ENCODE measurements at regions not wholly inside any gene's neighbourhood (a gene's known extent, or its start where the extent isn't known, plus 50 kb on each side); places are given as distances from the start of the nearest gene placed in this dataset.

GRCh38 chr18:22822024-22822423 lies 111.1 kb upstream of the RBBP8 start:
- H3K4me2 ChIP-seq (ENCODE audit: insufficient read depth, low read length, poor library complexity, severe bottlenecking), result no peak overlapping the region
- no peak overlapping the region for H3K27ac ChIP-seq (replicated peaks; ENCODE audit: low read length)
- no peak overlapping the region for H2AFZ ChIP-seq (ENCODE audit: low read length)
- H3K4ac ChIP-seq (ENCODE audit: low read length), result no peak overlapping the region
- no peaks in the 10 kb centered on the region for H3K36me3 ChIP-seq (replicated peaks in 1 of 2; ENCODE audit: control insufficient read depth in 2 of 2, insufficient read depth in 2 of 2, low read length in 2 of 2)
- no peaks in the 10 kb centered on the region for H3K79me1 ChIP-seq (ENCODE audit: low read depth, low read length)
- H3K18ac ChIP-seq (ENCODE audit: low read length), result no peak overlapping the region
- H2BK15ac ChIP-seq (ENCODE audit: low read length), result no peak overlapping the region
- H3K9me3 ChIP-seq (replicated peaks in 1 of 2; ENCODE audit: control insufficient read depth in 2 of 2, insufficient read depth in 1 of 2, low read depth in 1 of 2, low read length in 2 of 2), result no peaks in the 10 kb centered on the region
- no peak overlapping the region for H3K4me3 ChIP-seq (ENCODE audit: low read length in 2 of 2)
- DNase-seq (ENCODE audit: low spot score), result peak; percentile 65
- H2AK5ac ChIP-seq (ENCODE audit: low read depth, low read length), result no peak overlapping the region
- WGBS, 2 donors (ENCODE audit: extremely low coverage in 2 of 2, insufficient read length in 2 of 2, insufficient replicate concordance in 1 of 2), result no CpG with 5 or more reads among the region's 3 CpGs
- peaks cover 0 to 50% (median 0%) of the 10 kb centered on the region in 3 experiments for H3K27me3 ChIP-seq (ENCODE audit: control insufficient read depth in 3 of 3, insufficient read depth in 3 of 3, low read depth in 1 of 3, low read length in 3 of 3)
- H2BK120ac ChIP-seq (ENCODE audit: low read depth, low read length), result no peak overlapping the region
- no peak overlapping the region for H3K14ac ChIP-seq (ENCODE audit: low read length)
- H2BK12ac ChIP-seq (ENCODE audit: low read length), result no peak overlapping the region
- no peak overlapping the region for H3K9ac ChIP-seq (ENCODE audit: low read depth, low read length, poor library complexity)
- H4K8ac ChIP-seq (ENCODE audit: low read depth, low read length), result no peak overlapping the region
- no peak overlapping the region for H4K91ac ChIP-seq (ENCODE audit: low read depth, low read length, poor library complexity)
- peaks cover 0 to 10% of the 10 kb centered on the region in 2 donors for H3K4me1 ChIP-seq (ENCODE audit: control insufficient read depth in 2 of 2, insufficient read depth in 1 of 2, low read depth in 1 of 2, low read length in 2 of 2)
- no peak overlapping the region for H3K23ac ChIP-seq (ENCODE audit: low read depth, low read length, poor library complexity)
- H2BK5ac ChIP-seq (ENCODE audit: low read length), result no peak overlapping the region

- Histone ChIP-seq H2BK15ac (ENCODE audit: low read length) (no peak overlapping the region), H3K27me3 (ENCODE audit: control insufficient read depth in 3 of 3, insufficient read depth in 3 of 3, low read depth in 1 of 3, low read length in 3 of 3) (peaks cover 0 to 46% (median 0%) of the 10 kb centered on the region in 3 experiments), H4K91ac (ENCODE audit: low read depth, low read length, poor library complexity) (no peak overlapping the region), H2BK120ac (ENCODE audit: low read depth, low read length) (no peak overlapping the region), H3K9ac (ENCODE audit: low read depth, low read length, poor library complexity) (no peak overlapping the region), H3K27ac (replicated peaks; ENCODE audit: low read length) (no peak overlapping the region), H3K4me3 (ENCODE audit: low read length in 2 of 2) (no peak overlapping the region), H2AFZ (ENCODE audit: low read length) (no peak overlapping the region), H3K9me3 (replicated peaks in 1 of 2; ENCODE audit: control insufficient read depth in 2 of 2, insufficient read depth in 1 of 2, low read depth in 1 of 2, low read length in 2 of 2) (no peaks in the 10 kb centered on the region), H3K4me2 (ENCODE audit: insufficient read depth, low read length, poor library complexity, severe bottlenecking) (no peak overlapping the region), H2BK5ac (ENCODE audit: low read length) (no peak overlapping the region), H3K36me3 (replicated peaks in 1 of 2; ENCODE audit: control insufficient read depth in 2 of 2, insufficient read depth in 2 of 2, low read length in 2 of 2) (no peaks in the 10 kb centered on the region), H2AK5ac (ENCODE audit: low read depth, low read length) (no peak overlapping the region), H4K8ac (ENCODE audit: low read depth, low read length) (no peak overlapping the region), H3K79me1 (ENCODE audit: low read depth, low read length) (no peaks in the 10 kb centered on the region), H3K18ac (ENCODE audit: low read length) (no peak overlapping the region), H3K4me1 (ENCODE audit: control insufficient read depth in 2 of 2, insufficient read depth in 1 of 2, low read depth in 1 of 2, low read length in 2 of 2) (peaks cover 0 to 10% of the 10 kb centered on the region in 2 donors), H3K4ac (ENCODE audit: low read length) (no peak overlapping the region), H3K14ac (ENCODE audit: low read length) (no peak overlapping the region), H3K23ac (ENCODE audit: low read depth, low read length, poor library complexity) (no peak overlapping the region), H2BK12ac (ENCODE audit: low read length) (no peak overlapping the region)
- no peak for DNase-seq (ENCODE audit: low spot score)
- no CpG with 5 or more reads among the region's 3 CpGs for WGBS, 2 donors (ENCODE audit: extremely low coverage in 2 of 2, insufficient read length in 2 of 2, insufficient replicate concordance in 1 of 2)
Observed at GRCh38 chr18:22822841-22823508, 110.2 kb upstream of the RBBP8 start.

GRCh38 chr18:22826726-22827125 lies 106.4 kb upstream of the RBBP8 start:
- Histone ChIP-seq H2BK5ac (ENCODE audit: low read length) (no peak overlapping the region), H3K36me3 (replicated peaks in 1 of 2; ENCODE audit: control insufficient read depth in 2 of 2, insufficient read depth in 2 of 2, low read length in 2 of 2) (no peaks in the 10 kb centered on the region), H3K4me2 (ENCODE audit: insufficient read depth, low read length, poor library complexity, severe bottlenecking) (no peak overlapping the region), H2AFZ (ENCODE audit: low read length) (no peak overlapping the region), H3K27me3 (ENCODE audit: control insufficient read depth in 3 of 3, insufficient read depth in 3 of 3, low read depth in 1 of 3, low read length in 3 of 3) (peaks cover 0 to 48% (median 0%) of the 10 kb centered on the region in 3 experiments), H3K9me3 (replicated peaks in 1 of 2; ENCODE audit: control insufficient read depth in 2 of 2, insufficient read depth in 1 of 2, low read depth in 1 of 2, low read length in 2 of 2) (no peaks in the 10 kb centered on the region), H4K91ac (ENCODE audit: low read depth, low read length, poor library complexity) (no peak overlapping the region), H3K27ac (replicated peaks; ENCODE audit: low read length) (no peak overlapping the region), H3K23ac (ENCODE audit: low read depth, low read length, poor library complexity) (no peak overlapping the region), H2BK15ac (ENCODE audit: low read length) (no peak overlapping the region), H3K4me1 (ENCODE audit: control insufficient read depth in 2 of 2, insufficient read depth in 1 of 2, low read depth in 1 of 2, low read length in 2 of 2) (peaks cover 1 to 5% of the 10 kb centered on the region in 2 donors), H4K8ac (ENCODE audit: low read depth, low read length) (no peak overlapping the region), H2BK120ac (ENCODE audit: low read depth, low read length) (no peak overlapping the region), H3K18ac (ENCODE audit: low read length) (no peak overlapping the region), H3K79me1 (ENCODE audit: low read depth, low read length) (no peaks in the 10 kb centered on the region), H2AK5ac (ENCODE audit: low read depth, low read length) (no peak overlapping the region), H3K14ac (ENCODE audit: low read length) (no peak overlapping the region), H2BK12ac (ENCODE audit: low read length) (no peak overlapping the region), H3K9ac (ENCODE audit: low read depth, low read length, poor library complexity) (no peak overlapping the region), H3K4ac (ENCODE audit: low read length) (no peak overlapping the region), H3K4me3 (ENCODE audit: low read length in 2 of 2) (no peak overlapping the region)
- no CpG with 5 or more reads among the region's 4 CpGs for WGBS, 2 donors (ENCODE audit: extremely low coverage in 2 of 2, insufficient read length in 2 of 2, insufficient replicate concordance in 1 of 2)
- no peak for DNase-seq (ENCODE audit: low spot score)

GRCh38 chr18:22827216-22827615 lies 105.9 kb upstream of the RBBP8 start:
- Histone ChIP-seq H3K23ac (ENCODE audit: low read depth, low read length, poor library complexity) (no peak overlapping the region), H3K79me1 (ENCODE audit: low read depth, low read length) (no peaks in the 10 kb centered on the region), H3K4me1 (ENCODE audit: control insufficient read depth in 2 of 2, insufficient read depth in 1 of 2, low read depth in 1 of 2, low read length in 2 of 2) (peaks cover 1 to 2% of the 10 kb centered on the region in 2 donors), H2BK15ac (ENCODE audit: low read length) (no peak overlapping the region), H2BK5ac (ENCODE audit: low read length) (no peak overlapping the region), H4K8ac (ENCODE audit: low read depth, low read length) (no peak overlapping the region), H3K4ac (ENCODE audit: low read length) (no peak overlapping the region), H3K27ac (replicated peaks; ENCODE audit: low read length) (no peak overlapping the region), H3K27me3 (ENCODE audit: control insufficient read depth in 3 of 3, insufficient read depth in 3 of 3, low read depth in 1 of 3, low read length in 3 of 3) (peaks cover 0 to 47% (median 0%) of the 10 kb centered on the region in 3 experiments), H3K36me3 (replicated peaks in 1 of 2; ENCODE audit: control insufficient read depth in 2 of 2, insufficient read depth in 2 of 2, low read length in 2 of 2) (no peaks in the 10 kb centered on the region), H3K4me2 (ENCODE audit: insufficient read depth, low read length, poor library complexity, severe bottlenecking) (no peak overlapping the region), H2AK5ac (ENCODE audit: low read depth, low read length) (no peak overlapping the region), H2AFZ (ENCODE audit: low read length) (no peak overlapping the region), H2BK12ac (ENCODE audit: low read length) (no peak overlapping the region), H3K14ac (ENCODE audit: low read length) (no peak overlapping the region), H3K4me3 (ENCODE audit: low read length in 2 of 2) (no peak overlapping the region), H2BK120ac (ENCODE audit: low read depth, low read length) (no peak overlapping the region), H3K18ac (ENCODE audit: low read length) (no peak overlapping the region), H4K91ac (ENCODE audit: low read depth, low read length, poor library complexity) (no peak overlapping the region), H3K9ac (ENCODE audit: low read depth, low read length, poor library complexity) (no peak overlapping the region), H3K9me3 (replicated peaks in 1 of 2; ENCODE audit: control insufficient read depth in 2 of 2, insufficient read depth in 1 of 2, low read depth in 1 of 2, low read length in 2 of 2) (no peaks in the 10 kb centered on the region)
- WGBS, 2 donors (ENCODE audit: extremely low coverage in 2 of 2, insufficient read length in 2 of 2, insufficient replicate concordance in 1 of 2), result no CpG with 5 or more reads among the region's 3 CpGs
- DNase-seq (ENCODE audit: low spot score), result no peak

All from neuronal stem cell (in vitro differentiated cells).